ENCODE measurements at regions not wholly inside any gene's neighbourhood (a gene's known extent, or its start where the extent isn't known, plus 50 kb on each side); places are given as distances from the start of the nearest gene placed in this dataset.

DNA sequence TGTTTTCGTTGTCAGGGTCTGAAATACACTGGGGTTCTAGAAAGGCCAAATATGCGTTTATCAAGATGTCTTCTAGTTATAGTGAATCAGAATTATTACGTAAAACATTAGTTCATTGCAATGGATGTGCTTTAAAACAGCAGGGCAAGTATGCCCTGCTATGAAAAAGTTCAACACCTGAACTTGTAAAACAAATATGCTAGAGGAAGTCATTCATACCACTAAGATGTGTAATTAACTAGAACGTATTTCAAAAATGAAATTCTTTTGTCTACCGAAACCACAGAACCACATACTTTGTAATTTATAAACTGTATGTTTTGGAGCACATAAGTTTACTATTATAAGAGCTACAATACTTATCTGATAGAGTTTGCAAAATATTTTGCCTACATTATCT is 266.2 kb downstream of the KCTD12 start:
- WGBS: 72% methylated on average over 5 of the region's 5 CpGs
- no peak for TF ChIP-seq GABPA (IDR thresholded peaks at IDR 0.05 in 1 of 2, conservative IDR thresholded peaks at IDR 0.05 in 1 of 2)

DNA sequence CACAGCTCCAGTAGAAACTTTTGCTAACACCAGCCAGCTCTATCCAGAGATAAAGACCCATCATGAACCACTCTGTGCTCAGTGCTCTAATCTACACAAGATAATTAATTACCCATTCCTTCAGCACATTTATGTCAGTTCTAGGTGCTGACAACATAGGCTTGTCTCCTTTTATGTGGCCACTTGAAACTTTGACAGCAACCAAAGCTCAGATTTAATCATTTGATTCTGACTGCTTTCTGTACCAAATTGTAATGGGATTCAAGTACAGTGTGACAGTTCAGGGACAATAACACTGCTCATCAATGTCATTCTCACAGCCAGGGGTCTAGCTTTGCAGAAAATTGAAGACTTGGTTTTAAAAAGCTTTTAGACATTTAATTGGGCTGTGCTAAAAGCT is 266.6 kb downstream of the KCTD12 start:
- DNase-seq (ENCODE audit: low spot score): no peak
- Histone ChIP-seq H3K27me3 (ENCODE audit: control insufficient read depth in 4 of 4, insufficient read depth in 4 of 4, low read length in 3 of 4) (peaks cover 0 to 3% (median 0%) of the 10 kb centered on the region in 4 donors), H3K9ac (ENCODE audit: low read depth in 1 of 2, low read length in 2 of 2) (no peak overlapping the region), H3K36me3 (ENCODE audit: control insufficient read depth in 4 of 4, insufficient read depth in 3 of 4, low read depth in 1 of 4, low read length in 3 of 4) (no peaks in the 10 kb centered on the region), H3K4me1 (ENCODE audit: control insufficient read depth in 4 of 4, insufficient read depth in 4 of 4, low read length in 3 of 4) (no peaks in the 10 kb centered on the region), H3K4me3 (ENCODE audit: low read depth in 1 of 3, low read length in 3 of 3) (no peak overlapping the region), H3K9me3 (ENCODE audit: control insufficient read depth in 4 of 4, low read length in 3 of 4) (no peaks in the 10 kb centered on the region), H3K27ac (ENCODE audit: low read depth in 1 of 2, low read length in 2 of 2) (no peak overlapping the region)
- TF ChIP-seq NR2F2 (IDR thresholded peaks at IDR 0.05): no peak
- TF ChIP-seq, protein P1, sequence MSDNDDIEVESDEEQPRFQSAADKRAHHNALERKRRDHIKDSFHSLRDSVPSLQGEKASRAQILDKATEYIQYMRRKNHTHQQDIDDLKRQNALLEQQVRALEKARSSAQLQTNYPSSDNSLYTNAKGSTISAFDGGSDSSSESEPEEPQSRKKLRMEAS (IDR thresholded peaks at IDR 0.05): no peak
- no peak for TF ChIP-seq YY1 (IDR thresholded peaks at IDR 0.05)
- TF ChIP-seq, protein P2, sequence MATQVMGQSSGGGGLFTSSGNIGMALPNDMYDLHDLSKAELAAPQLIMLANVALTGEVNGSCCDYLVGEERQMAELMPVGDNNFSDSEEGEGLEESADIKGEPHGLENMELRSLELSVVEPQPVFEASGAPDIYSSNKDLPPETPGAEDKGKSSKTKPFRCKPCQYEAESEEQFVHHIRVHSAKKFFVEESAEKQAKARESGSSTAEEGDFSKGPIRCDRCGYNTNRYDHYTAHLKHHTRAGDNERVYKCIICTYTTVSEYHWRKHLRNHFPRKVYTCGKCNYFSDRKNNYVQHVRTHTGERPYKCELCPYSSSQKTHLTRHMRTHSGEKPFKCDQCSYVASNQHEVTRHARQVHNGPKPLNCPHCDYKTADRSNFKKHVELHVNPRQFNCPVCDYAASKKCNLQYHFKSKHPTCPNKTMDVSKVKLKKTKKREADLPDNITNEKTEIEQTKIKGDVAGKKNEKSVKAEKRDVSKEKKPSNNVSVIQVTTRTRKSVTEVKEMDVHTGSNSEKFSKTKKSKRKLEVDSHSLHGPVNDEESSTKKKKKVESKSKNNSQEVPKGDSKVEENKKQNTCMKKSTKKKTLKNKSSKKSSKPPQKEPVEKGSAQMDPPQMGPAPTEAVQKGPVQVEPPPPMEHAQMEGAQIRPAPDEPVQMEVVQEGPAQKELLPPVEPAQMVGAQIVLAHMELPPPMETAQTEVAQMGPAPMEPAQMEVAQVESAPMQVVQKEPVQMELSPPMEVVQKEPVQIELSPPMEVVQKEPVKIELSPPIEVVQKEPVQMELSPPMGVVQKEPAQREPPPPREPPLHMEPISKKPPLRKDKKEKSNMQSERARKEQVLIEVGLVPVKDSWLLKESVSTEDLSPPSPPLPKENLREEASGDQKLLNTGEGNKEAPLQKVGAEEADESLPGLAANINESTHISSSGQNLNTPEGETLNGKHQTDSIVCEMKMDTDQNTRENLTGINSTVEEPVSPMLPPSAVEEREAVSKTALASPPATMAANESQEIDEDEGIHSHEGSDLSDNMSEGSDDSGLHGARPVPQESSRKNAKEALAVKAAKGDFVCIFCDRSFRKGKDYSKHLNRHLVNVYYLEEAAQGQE (IDR thresholded peaks at IDR 0.05): no peak
- TF ChIP-seq, protein P3, sequence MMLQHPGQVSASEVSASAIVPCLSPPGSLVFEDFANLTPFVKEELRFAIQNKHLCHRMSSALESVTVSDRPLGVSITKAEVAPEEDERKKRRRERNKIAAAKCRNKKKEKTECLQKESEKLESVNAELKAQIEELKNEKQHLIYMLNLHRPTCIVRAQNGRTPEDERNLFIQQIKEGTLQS (IDR thresholded peaks at IDR 0.05): no peak
- no peak for TF ChIP-seq TAF1 (conservative IDR thresholded peaks at IDR 0.05)
- TF ChIP-seq FOXA2 (IDR thresholded peaks at IDR 0.05): no peak
- TF ChIP-seq, protein P4, sequence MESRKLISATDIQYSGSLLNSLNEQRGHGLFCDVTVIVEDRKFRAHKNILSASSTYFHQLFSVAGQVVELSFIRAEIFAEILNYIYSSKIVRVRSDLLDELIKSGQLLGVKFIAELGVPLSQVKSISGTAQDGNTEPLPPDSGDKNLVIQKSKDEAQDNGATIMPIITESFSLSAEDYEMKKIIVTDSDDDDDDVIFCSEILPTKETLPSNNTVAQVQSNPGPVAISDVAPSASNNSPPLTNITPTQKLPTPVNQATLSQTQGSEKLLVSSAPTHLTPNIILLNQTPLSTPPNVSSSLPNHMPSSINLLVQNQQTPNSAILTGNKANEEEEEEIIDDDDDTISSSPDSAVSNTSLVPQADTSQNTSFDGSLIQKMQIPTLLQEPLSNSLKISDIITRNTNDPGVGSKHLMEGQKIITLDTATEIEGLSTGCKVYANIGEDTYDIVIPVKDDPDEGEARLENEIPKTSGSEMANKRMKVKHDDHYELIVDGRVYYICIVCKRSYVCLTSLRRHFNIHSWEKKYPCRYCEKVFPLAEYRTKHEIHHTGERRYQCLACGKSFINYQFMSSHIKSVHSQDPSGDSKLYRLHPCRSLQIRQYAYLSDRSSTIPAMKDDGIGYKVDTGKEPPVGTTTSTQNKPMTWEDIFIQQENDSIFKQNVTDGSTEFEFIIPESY (IDR thresholded peaks at IDR 0.05): no peak
- TF ChIP-seq FOXA1 (IDR thresholded peaks at IDR 0.05): no peak
- TF ChIP-seq, protein P5, sequence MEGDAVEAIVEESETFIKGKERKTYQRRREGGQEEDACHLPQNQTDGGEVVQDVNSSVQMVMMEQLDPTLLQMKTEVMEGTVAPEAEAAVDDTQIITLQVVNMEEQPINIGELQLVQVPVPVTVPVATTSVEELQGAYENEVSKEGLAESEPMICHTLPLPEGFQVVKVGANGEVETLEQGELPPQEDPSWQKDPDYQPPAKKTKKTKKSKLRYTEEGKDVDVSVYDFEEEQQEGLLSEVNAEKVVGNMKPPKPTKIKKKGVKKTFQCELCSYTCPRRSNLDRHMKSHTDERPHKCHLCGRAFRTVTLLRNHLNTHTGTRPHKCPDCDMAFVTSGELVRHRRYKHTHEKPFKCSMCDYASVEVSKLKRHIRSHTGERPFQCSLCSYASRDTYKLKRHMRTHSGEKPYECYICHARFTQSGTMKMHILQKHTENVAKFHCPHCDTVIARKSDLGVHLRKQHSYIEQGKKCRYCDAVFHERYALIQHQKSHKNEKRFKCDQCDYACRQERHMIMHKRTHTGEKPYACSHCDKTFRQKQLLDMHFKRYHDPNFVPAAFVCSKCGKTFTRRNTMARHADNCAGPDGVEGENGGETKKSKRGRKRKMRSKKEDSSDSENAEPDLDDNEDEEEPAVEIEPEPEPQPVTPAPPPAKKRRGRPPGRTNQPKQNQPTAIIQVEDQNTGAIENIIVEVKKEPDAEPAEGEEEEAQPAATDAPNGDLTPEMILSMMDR (IDR thresholded peaks at IDR 0.05; ENCODE audit: low read depth, low read length, missing input control): no peak
- no peak for TF ChIP-seq HNF4G (IDR thresholded peaks at IDR 0.05)
- TF ChIP-seq RXRA (IDR thresholded peaks at IDR 0.05): no peak
- no peak for TF ChIP-seq SP1 (IDR thresholded peaks at IDR 0.05)

More for the DNA sequence above, 266.2 kb downstream of the KCTD12 start:
- H3K4me1 ChIP-seq (ENCODE audit: control insufficient read depth in 4 of 4, insufficient read depth in 4 of 4, low read length in 3 of 4): no peaks in the 10 kb centered on the region
- no peak overlapping the region for H3K27ac ChIP-seq (ENCODE audit: low read depth in 1 of 2, low read length in 2 of 2)
- peaks cover 0 to 3% (median 0%) of the 10 kb centered on the region in 4 donors for H3K27me3 ChIP-seq (ENCODE audit: control insufficient read depth in 4 of 4, insufficient read depth in 4 of 4, low read length in 3 of 4)
- H3K36me3 ChIP-seq (ENCODE audit: control insufficient read depth in 4 of 4, insufficient read depth in 3 of 4, low read depth in 1 of 4, low read length in 3 of 4): no peaks in the 10 kb centered on the region
- H3K9ac ChIP-seq (ENCODE audit: low read depth in 1 of 2, low read length in 2 of 2): no peak overlapping the region
- no peaks in the 10 kb centered on the region for H3K9me3 ChIP-seq (ENCODE audit: control insufficient read depth in 4 of 4, low read length in 3 of 4)
- H3K4me3 ChIP-seq (ENCODE audit: low read depth in 1 of 3, low read length in 3 of 3): no peak overlapping the region
- DNase-seq (ENCODE audit: low spot score): no peak

Data from liver (tissue), 8 donors.